BJ (cell line): ENCODE measurements at regions not wholly inside any gene's neighbourhood (a gene's known extent, or its start where the extent isn't known, plus 50 kb on each side); places are given as distances from the start of the nearest gene placed in this dataset.
"Not testable (repeated sequence)": the region's sequence is repeated elsewhere in the genome, so short reads cannot be mapped to it uniquely, and the experiment has no call there.

ENCODE experiments used
- CTCF ChIA-PET: fragments of 350-600 bp; formaldehyde crosslinking; extraction: SDS; loops from one replicate; lab custom pipeline; 2021; ENCODE audit warnings: antibody characterized with exemption, inconsistent platforms; lab: Yijun Ruan, JAX
- POLR2A ChIA-PET: fragments of 300-600 bp; sonication (Branson Sonifier 250); formaldehyde crosslinking; extraction: SDS; loops from one replicate; lab custom pipeline; 2021; ENCODE audit warnings: antibody characterized with exemption; lab: Charles Lee
- DNase-seq: peaks from one replicate; pipeline ENCODE4 v3.0.0-alpha.2; 2011; ENCODE audit warnings: low read depth
- H3K27me3 ChIP-seq: 2 replicates; pipeline ENCODE4 v1.6.0; 2011; ENCODE audit warnings: low read length; ENCODE audit not compliant: control insufficient read depth, insufficient read depth
- H3K36me3 ChIP-seq: 2 replicates; pipeline ENCODE4 v1.5.1; 2011; ENCODE audit warnings: low read length; ENCODE audit not compliant: control insufficient read depth, insufficient read depth
- H3K4me3 ChIP-seq: 2 replicates; pipeline ENCODE4 v1.5.1; 2011; ENCODE audit warnings: low read depth, mild to moderate bottlenecking, control low read depth, low read length
- TF ChIP-seq, protein P1 (sequence below): IDR thresholded peaks from 2 replicates; pipeline ENCODE4 v1.5.1; 2011; ENCODE audit warnings: low read depth, mild to moderate bottlenecking, control low read depth, inconsistent platforms, low read length, moderate library complexity; ENCODE audit not compliant: insufficient read depth

DNA sequence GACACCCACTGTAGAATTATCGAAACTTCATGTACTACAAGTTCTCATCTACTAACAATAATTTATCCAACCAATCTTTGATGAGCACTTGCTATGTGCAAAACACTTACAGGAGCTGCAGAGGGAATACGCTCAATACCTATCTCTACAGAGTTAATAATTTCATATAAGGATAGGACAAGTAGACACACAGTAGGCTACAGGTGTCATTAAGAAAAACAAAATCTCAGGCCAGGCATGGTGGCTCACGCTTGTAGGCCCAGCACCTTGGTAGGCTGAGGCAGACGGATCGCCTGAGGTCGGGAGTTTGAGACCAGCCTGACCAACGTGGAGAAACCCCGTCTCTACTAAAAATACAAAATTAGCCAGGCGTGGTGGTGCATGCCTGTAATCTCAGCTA lies 91.3 kb upstream of the PLEKHM1 start:
- ChIA-PET CTCF (interaction anchor here (1.1 kb wide), 1 partner anchor 624 kb away, joined by 3 read pairs; no protein-coding TSS in a partner anchor), POLR2A (no interaction called here)
- no peaks in the 10 kb centered on the region for H3K27me3 ChIP-seq
- DNase-seq, result no peak
- H3K36me3 ChIP-seq, result no peaks in the 10 kb centered on the region
- TF ChIP-seq, protein P1, sequence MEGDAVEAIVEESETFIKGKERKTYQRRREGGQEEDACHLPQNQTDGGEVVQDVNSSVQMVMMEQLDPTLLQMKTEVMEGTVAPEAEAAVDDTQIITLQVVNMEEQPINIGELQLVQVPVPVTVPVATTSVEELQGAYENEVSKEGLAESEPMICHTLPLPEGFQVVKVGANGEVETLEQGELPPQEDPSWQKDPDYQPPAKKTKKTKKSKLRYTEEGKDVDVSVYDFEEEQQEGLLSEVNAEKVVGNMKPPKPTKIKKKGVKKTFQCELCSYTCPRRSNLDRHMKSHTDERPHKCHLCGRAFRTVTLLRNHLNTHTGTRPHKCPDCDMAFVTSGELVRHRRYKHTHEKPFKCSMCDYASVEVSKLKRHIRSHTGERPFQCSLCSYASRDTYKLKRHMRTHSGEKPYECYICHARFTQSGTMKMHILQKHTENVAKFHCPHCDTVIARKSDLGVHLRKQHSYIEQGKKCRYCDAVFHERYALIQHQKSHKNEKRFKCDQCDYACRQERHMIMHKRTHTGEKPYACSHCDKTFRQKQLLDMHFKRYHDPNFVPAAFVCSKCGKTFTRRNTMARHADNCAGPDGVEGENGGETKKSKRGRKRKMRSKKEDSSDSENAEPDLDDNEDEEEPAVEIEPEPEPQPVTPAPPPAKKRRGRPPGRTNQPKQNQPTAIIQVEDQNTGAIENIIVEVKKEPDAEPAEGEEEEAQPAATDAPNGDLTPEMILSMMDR, result no peak
- no peak overlapping the region for H3K4me3 ChIP-seq

DNA sequence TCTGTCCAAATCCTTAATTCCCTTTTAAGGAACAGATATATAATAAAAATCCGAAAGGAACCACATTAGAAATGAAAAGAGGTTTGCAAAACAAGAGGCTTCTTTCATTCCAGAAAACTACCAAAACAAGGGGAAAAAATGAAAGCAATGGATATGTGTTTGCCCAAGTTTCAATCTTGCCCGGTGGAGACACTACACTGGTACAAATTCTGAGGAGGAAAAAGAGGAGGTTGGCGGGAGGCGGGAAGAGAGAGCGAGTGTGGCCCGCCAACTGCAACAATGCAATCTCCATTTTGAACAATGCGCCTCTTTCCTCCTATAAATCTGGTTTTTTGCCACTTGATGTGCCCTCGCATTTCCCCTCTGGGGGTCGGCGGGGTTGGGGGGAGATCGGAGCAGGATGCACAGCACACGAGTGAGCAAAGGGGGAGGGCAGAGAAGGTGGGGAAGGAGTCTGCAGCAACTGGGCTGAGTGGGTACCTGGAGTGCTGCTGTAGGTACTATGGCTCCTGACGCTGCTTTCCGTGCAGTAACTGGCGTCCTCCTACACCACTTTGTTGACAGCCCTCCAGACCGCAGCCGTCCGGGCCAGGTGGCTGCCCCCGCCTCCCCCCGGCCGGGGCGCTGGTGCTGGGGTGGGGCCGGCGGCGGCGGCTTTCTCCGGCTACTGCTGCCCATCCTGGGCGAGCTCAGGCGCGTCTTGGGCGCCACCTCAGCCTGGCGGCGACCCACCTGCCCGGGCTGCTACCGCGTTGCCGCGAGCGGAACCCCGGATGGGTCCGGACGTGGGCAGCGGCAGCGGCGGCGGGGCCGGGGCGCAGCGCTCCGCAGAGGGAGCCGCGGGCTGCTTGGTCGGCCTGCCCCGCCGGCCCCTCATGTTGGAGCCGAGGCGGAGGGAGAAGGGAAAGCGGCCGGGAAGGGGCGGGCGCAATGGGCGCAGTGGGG lies 93.8 kb upstream of the PLEKHM1 start:
- no peak for DNase-seq
- ChIA-PET CTCF (interaction anchor here (1.0 kb wide), 1 partner anchor 682 kb away, joined by 4 read pairs; no protein-coding TSS in a partner anchor), POLR2A (no interaction called here)
- no peaks in the 10 kb centered on the region for H3K36me3 ChIP-seq
- TF ChIP-seq, protein P1, result no peak
- H3K27me3 ChIP-seq, result no peaks in the 10 kb centered on the region
- H3K4me3 ChIP-seq, result peak overlapping the region; percentile 59

DNA sequence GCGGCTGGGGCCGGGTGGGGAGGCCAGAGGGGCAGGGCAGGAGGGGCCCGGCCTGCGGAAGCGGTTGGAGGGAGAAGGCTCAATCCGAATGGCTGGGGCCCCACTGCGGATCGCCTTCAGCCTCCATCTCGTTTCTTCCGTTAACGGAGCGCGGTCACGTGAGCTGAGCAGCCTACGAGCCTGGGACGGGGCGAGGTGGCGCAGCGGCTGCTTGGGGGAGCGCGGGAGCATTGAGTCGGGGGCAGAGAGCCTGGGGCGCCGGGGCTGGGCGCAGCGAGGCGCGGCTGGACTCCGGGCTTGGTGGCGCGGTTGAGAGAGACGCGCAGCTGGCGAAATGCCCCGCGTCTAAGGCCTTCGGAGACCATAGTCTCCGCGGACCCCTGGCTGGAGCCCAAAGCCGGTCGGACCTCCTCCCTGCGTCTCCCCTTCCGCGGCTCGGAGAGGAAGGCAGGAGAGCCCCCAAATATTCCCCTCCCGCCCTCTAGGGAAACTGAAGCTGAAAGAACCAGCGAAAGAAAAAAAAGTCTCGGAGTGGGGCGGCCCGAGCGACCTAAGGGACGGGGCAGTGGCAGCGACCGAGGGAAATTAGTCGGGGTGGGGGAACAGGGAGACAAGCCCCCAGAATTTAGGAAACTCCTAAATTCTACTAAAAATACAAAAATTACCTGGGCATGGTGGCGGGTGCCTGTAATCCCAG lies 94.7 kb upstream of the PLEKHM1 start:
- peak overlapping the region; percentile 59 for H3K4me3 ChIP-seq
- TF ChIP-seq, protein P1, result peak; percentile 32
- H3K27me3 ChIP-seq, POLR2A ChIA-PET, DNase-seq, H3K36me3 ChIP-seq: not testable (repeated sequence)
- CTCF ChIA-PET, result interaction anchor here (0.6 to 1.0 kb wide), 5 partner anchors 469 to 681 kb away, joined by 3 to 4 read pairs (median 3); no protein-coding TSS in a partner anchor

GRCh38 chr17:45585794-45586650 lies 95.5 kb upstream of the PLEKHM1 start:
- H3K36me3 ChIP-seq, DNase-seq, POLR2A ChIA-PET, H3K27me3 ChIP-seq: not testable (repeated sequence)
- H3K4me3 ChIP-seq, result peak overlapping the region; percentile 59
- CTCF ChIA-PET, result interaction anchor here (0.6 to 0.8 kb wide), 5 partner anchors 407 to 675 kb away, joined by 3 read pairs; no protein-coding TSS in a partner anchor

GRCh38 chr17:45586651-45586934 lies 96.1 kb upstream of the PLEKHM1 start:
- DNase-seq, H3K27me3 ChIP-seq, POLR2A ChIA-PET, CTCF ChIA-PET, H3K36me3 ChIP-seq, H3K4me3 ChIP-seq: not testable (repeated sequence)
